Bronchial epithelial cell (primary cell): ENCODE measurements at regions not wholly inside any gene's neighbourhood (a gene's known extent, or its start where the extent isn't known, plus 50 kb on each side); places are given as distances from the start of the nearest gene placed in this dataset.

Experiments
- DNase-seq: peaks from one replicate; pipeline ENCODE4 v3.0.0-alpha.2; 2010; ENCODE audit warnings: low read depth
- FAIRE-seq: peaks from 2 replicates; lab custom pipeline; 2011; peaks lifted over from hg19 to GRCh38; lab: Jason Lieb, UNC
- H3K27me3 ChIP-seq: 2 replicates; pipeline ENCODE4 v1.5.1; 2011; ENCODE audit warnings: low read length; ENCODE audit not compliant: control insufficient read depth, insufficient read depth
- H3K36me3 ChIP-seq: 2 replicates; pipeline ENCODE4 v1.5.1; 2011; ENCODE audit warnings: low read length; ENCODE audit not compliant: control insufficient read depth, insufficient read depth
- H3K4me3 ChIP-seq: 2 replicates; pipeline ENCODE4 v1.5.1; 2011; ENCODE audit warnings: mild to moderate bottlenecking, low read depth, low read length, control low read depth
- CTCF ChIP-seq: IDR thresholded peaks from 2 replicates; pipeline ENCODE4 v1.5.1; 2011; ENCODE audit warnings: mild to moderate bottlenecking, moderate library complexity, low read length, control low read depth, inconsistent platforms; ENCODE audit not compliant: insufficient read depth, severe bottlenecking

- TF ChIP-seq CTCF = no peak
- FAIRE-seq = no peak
- Histone ChIP-seq H3K27me3 (no peaks in the 10 kb centered on the region), H3K36me3 (no peaks in the 10 kb centered on the region), H3K4me3 (no peak overlapping the region)
- no peak for DNase-seq
Observed at GRCh38 chr18:45253973-45254708, 361.1 kb upstream of the SLC14A2 start.

- FAIRE-seq (no peak), DNase-seq (peak; percentile 16)
- no peaks in the 10 kb centered on the region for H3K36me3 ChIP-seq
- TF ChIP-seq CTCF = no peak
- H3K4me3 ChIP-seq = no peak overlapping the region
- no peaks in the 10 kb centered on the region for H3K27me3 ChIP-seq
Observed at GRCh38 chr18:45254709-45255082, 360.6 kb upstream of the SLC14A2 start.

- FAIRE-seq (no peak), DNase-seq (peak; percentile 48)
- Histone ChIP-seq H3K4me3 (no peak overlapping the region), H3K27me3 (no peaks in the 10 kb centered on the region), H3K36me3 (no peaks in the 10 kb centered on the region)
- TF ChIP-seq CTCF = no peak
Observed at GRCh38 chr18:45255197-45255890, 359.9 kb upstream of the SLC14A2 start.

GRCh38 chr18:45260125-45260524 is 355.2 kb upstream of the SLC14A2 start:
- Histone ChIP-seq H3K27me3 (no peaks in the 10 kb centered on the region), H3K36me3 (no peaks in the 10 kb centered on the region), H3K4me3 (no peak overlapping the region)
- no peak for FAIRE-seq
- TF ChIP-seq CTCF = no peak
- no peak for DNase-seq

- no peak for FAIRE-seq
- Histone ChIP-seq H3K36me3 (no peaks in the 10 kb centered on the region), H3K27me3 (no peaks in the 10 kb centered on the region)
Observed at GRCh38 chr18:45266023-45266422, 349.3 kb upstream of the SLC14A2 start.

More at GRCh38 chr18:45266023-45266422, 349.3 kb upstream of the SLC14A2 start:
- no peak for DNase-seq
- no peak overlapping the region for H3K4me3 ChIP-seq
- no peak for TF ChIP-seq CTCF
